GM19328 (cell line): ENCODE measurements at regions not wholly inside any gene's neighbourhood (a gene's known extent, or its start where the extent isn't known, plus 50 kb on each side); places are given as distances from the start of the nearest gene placed in this dataset.
"Not testable (repeated sequence)": the region's sequence is repeated elsewhere in the genome, so short reads cannot be mapped to it uniquely, and the experiment has no call there.

Source experiments
- ATAC-seq: cut with Tn5 transposase; IDR thresholded peaks from one replicate; pipeline ENCODE4 v1.9.1; 2021; ENCODE audit warnings: mild to moderate bottlenecking, moderate library complexity; ENCODE audit not compliant: unreplicated experiment

GRCh38 chr15:69552057-69552815, 99.6 kb downstream of the RPLP1 start:
- ATAC-seq, result no peak

- no peak for ATAC-seq
These were observed 101.1 kb downstream of the RPLP1 start for GRCh38 chr15:69553686-69554085.

- no peak for ATAC-seq
These were observed 101.8 kb downstream of the RPLP1 start for GRCh38 chr15:69554279-69554961.

- ATAC-seq, result no peak
These were observed 102.5 kb downstream of the RPLP1 start for GRCh38 chr15:69555080-69555479.

- ATAC-seq, result no peak
These were observed 103.7 kb downstream of the RPLP1 start for GRCh38 chr15:69556344-69556743.

- ATAC-seq, result no peak
These were observed 104.5 kb downstream of the RPLP1 start for GRCh38 chr15:69557020-69557706.

- ATAC-seq, result no peak
These were observed 105.2 kb downstream of the RPLP1 start for GRCh38 chr15:69557707-69558409.

- ATAC-seq, result no peak
These were observed 107.0 kb downstream of the RPLP1 start for GRCh38 chr15:69559440-69560190.

- ATAC-seq, result no peak
These were observed 108.6 kb downstream of the RPLP1 start for GRCh38 chr15:69561071-69561784.

- no peak for ATAC-seq
These were observed 109.5 kb downstream of the RPLP1 start for GRCh38 chr15:69562116-69562515.

GRCh38 chr15:69562564-69562963, 109.9 kb downstream of the RPLP1 start:
- ATAC-seq, result no peak

- ATAC-seq, result no peak
These were observed 112.5 kb downstream of the RPLP1 start for GRCh38 chr15:69565066-69565655.

GRCh38 chr15:69567238-69567760, 114.7 kb downstream of the RPLP1 start:
- ATAC-seq, result not testable (repeated sequence)

GRCh38 chr15:69568173-69569009, 115.8 kb downstream of the RPLP1 start:
- no peak for ATAC-seq

GRCh38 chr15:69570454-69570853, 117.8 kb downstream of the RPLP1 start:
- no peak for ATAC-seq

GRCh38 chr15:69570997-69571396, 118.4 kb downstream of the RPLP1 start:
- no peak for ATAC-seq

GRCh38 chr15:69573278-69573677, 120.7 kb downstream of the RPLP1 start:
- ATAC-seq, result not testable (repeated sequence)

- ATAC-seq, result no peak
These were observed 121.3 kb downstream of the RPLP1 start for GRCh38 chr15:69573815-69574475.
